Left ventricle myocardium inferior (tissue), 1 donor: ENCODE measurements at regions not wholly inside any gene's neighbourhood (a gene's known extent, or its start where the extent isn't known, plus 50 kb on each side); places are given as distances from the start of the nearest gene placed in this dataset.

ENCODE experiments used
- DNase-seq: peaks from one replicate; pipeline ENCODE4 v3.0.0-alpha.2; 2020
- H3K27ac ChIP-seq: fragments of 200-600 bp; replicated peaks from 2 replicates; pipeline ENCODE4 v1.8.0; 2021
- H3K27me3 ChIP-seq: fragments of 200-600 bp; 2 replicates; pipeline ENCODE4 v1.8.0; 2021; ENCODE audit warnings: low read depth
- H3K36me3 ChIP-seq: fragments of 200-600 bp; 2 replicates; pipeline ENCODE4 v1.8.0; 2021
- H3K4me1 ChIP-seq: fragments of 200-600 bp; 2 replicates; pipeline ENCODE4 v1.8.0; 2021
- H3K4me3 ChIP-seq: fragments of 200-600 bp; 2 replicates; pipeline ENCODE4 v1.8.0; 2021; ENCODE audit warnings: mild to moderate bottlenecking, moderate library complexity
- H3K9me3 ChIP-seq: fragments of 200-600 bp; replicated peaks from 2 replicates; pipeline ENCODE4 v1.8.0; 2021
- CTCF ChIP-seq: fragments of 200-600 bp; IDR thresholded peaks from 2 replicates; pipeline ENCODE4 v1.8.0; 2021; ENCODE audit warnings: antibody characterized with exemption, mild to moderate bottlenecking, borderline replicate concordance
- intact Hi-C: fragments of 100-400 bp; cut with micrococcal nuclease; formaldehyde crosslinking; loops from one replicate; pipeline ENCODE4 v1.11.0; 2022
- donor health status: DM: no; HTN: yes; CAD: no; lungs with severe emphysema.

- no peaks in the 10 kb centered on the region for H3K36me3 ChIP-seq
- TF ChIP-seq CTCF, result no peak
- no peak overlapping the region for H3K4me3 ChIP-seq
- no peak for DNase-seq
- H3K4me1 ChIP-seq, result peaks cover 5% of the 10 kb centered on the region
- H3K9me3 ChIP-seq, result no peaks in the 10 kb centered on the region
- intact Hi-C loops, result no loop called here
- no peaks in the 10 kb centered on the region for H3K27me3 ChIP-seq
- H3K27ac ChIP-seq, result no peak overlapping the region
Observed at GRCh38 chr16:65172356-65172755, 50.5 kb upstream of the CDH11 start.
